ENCODE measurements at regions not wholly inside any gene's neighbourhood (a gene's known extent, or its start where the extent isn't known, plus 50 kb on each side); places are given as distances from the start of the nearest gene placed in this dataset.

DNA sequence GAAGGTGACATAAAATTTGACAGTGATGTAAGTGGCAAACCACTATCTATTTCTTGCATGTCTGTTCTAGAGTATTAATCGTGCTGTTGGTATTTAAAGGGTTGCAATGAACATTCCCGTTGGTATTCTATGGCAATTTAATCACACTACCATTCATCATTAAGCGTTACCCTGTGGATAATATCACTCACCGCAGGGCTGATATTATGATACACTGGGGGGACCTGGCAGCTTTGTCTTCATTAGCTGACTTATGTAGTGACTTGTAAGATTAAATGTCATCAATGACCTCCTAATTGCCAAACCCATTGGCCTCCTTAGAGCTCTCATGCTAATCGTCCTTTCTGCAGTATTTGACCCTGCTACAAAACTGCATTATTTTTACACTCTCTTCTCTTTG lies 624.5 kb upstream of the VSTM2A start:
- DNase-seq (ENCODE audit: low read depth, low spot score) = no peak
- H3K27ac ChIP-seq = no peak overlapping the region

DNA sequence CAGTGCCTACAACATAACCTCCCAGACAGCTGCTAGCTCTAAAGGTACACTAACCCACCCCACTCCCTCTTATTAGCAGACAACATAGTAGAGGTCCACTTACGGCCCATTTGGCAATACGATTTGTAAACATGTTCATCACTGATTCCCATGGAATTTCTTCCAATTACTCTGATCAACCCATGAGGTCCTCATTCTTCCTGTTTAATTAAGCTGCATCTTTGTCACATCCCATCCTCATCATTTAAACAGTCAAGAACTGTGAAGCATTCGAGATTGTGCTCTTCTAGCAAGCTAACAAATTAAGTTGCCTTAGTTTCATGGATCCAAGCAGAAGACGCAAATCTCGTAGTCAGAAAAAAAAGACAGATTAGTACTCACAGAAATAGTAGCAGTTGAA lies 622.2 kb upstream of the VSTM2A start:
- no peak for DNase-seq (ENCODE audit: low read depth, low spot score)
- no peak overlapping the region for H3K27ac ChIP-seq

DNA sequence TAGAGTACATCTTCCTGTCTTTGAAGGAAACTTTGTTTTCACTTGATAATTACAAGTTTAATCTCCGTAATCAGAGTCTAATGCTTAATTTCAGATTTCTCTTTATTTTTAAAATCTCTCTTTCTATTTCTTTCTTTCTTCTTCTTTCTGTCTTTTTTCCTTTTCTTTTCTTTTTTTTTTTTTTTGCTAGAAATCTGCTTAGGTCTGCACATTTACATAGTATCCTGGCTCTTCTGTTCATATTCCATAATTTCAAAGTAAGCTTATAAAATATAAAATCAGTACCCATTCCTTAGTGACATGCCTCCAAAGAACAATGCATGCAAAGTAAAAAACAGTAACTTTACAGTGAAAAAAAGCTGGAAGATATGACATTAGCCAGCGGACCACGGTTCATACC lies 601.7 kb upstream of the VSTM2A start:
- no peak for DNase-seq (ENCODE audit: low read depth, low spot score)
- no peak overlapping the region for H3K27ac ChIP-seq

DNA sequence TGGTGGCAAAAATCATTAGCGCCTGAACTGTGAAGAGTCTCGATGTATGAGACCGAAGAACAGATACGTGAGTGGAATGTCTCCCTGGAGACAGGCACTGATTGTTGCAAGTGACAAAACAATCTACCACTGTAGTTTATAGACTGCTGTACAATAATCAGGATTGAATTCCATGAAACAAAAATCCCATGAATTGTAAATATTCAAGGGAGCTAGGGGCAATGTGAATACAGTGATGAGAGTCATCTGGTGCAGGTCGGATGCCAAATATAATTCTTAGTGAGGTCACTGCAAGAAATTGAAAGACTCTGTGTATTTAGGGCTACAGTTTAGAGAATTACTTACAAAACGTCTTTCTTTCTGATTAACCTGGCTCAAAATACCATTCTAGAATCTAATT lies 594.4 kb upstream of the VSTM2A start:
- no peak for DNase-seq (ENCODE audit: low read depth, low spot score)
- no peak overlapping the region for H3K27ac ChIP-seq

DNA sequence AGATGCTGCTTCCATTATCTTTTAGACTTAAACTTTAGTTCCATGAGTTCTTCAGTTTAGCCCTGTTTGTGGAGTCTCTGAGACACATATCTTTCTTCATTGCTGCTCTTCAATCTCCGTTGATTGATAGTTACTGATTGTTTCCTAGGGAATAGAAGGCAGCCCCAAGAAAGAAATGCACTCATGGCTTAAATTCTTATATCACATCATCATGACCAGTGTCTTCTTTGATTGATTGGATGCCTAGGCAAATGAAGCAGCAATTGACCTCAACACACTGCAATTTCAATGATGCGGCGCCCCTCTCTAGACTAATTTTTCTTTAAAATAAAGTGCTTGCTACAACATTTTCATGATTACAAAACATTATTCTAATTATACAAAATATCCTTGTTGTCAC lies 576.5 kb upstream of the VSTM2A start:
- no peak overlapping the region for H3K27ac ChIP-seq
- DNase-seq (ENCODE audit: low read depth, low spot score) = no peak

DNA sequence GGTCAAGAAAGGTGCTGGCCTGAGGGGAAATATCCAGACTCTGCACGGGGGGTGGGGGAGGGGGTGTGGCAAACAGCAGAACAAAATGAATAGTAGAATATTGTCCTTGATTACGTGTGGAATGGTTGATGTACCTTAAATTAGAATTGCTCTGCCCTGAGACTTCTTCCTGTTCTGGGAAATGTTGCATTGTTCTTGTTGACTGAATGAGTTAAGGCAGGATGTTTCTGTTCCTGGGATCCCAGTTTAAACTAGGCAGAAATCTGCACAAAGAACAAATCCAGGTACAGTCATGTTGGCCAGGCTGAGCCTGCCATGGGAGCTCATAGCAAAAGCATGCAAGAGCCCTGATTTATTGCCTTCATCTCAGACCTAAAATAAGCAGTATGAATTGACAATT lies 558.7 kb upstream of the VSTM2A start:
- DNase-seq (ENCODE audit: low read depth, low spot score) = no peak
- no peak overlapping the region for H3K27ac ChIP-seq

DNA sequence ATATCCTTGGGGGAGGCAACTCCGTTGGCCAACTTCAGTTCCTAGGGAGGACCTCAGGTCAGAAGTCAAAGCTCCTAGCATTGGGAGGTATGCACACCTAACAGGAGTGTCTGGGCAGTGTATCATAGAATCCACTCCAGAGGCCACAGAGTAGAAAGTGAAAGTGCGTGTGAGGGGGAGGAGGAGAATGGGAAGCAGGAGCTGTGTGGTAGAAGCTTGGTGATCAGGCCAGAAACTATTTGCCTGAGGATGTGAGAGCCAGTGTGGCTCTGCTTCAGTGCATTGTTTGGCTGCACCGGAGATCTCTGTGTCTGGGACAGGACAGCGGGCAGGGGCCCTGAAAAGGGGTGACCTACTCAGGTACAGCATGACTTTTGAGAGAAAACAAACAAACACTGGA lies 557.4 kb upstream of the VSTM2A start:
- no peak overlapping the region for H3K27ac ChIP-seq
- DNase-seq (ENCODE audit: low read depth, low spot score) = no peak

DNA sequence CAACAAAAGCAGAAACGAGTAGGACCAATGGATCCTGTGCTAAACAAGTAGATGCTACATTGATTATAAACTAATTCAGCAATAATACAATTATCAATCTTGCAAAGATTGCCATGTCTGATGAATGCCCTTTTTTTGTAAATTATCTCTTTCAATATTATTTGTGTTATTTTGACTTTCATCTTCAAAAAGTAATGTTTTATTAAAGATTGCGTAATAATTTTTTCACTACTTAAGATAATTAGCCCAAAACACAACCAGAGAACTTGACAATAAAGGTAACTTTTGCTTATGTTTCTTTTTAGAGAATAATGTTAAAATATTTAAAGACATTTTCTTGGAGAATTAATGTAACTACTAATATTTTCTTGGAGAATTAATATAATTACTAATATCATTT lies 553.8 kb upstream of the VSTM2A start:
- no peak overlapping the region for H3K27ac ChIP-seq
- no peak for DNase-seq (ENCODE audit: low read depth, low spot score)

DNA sequence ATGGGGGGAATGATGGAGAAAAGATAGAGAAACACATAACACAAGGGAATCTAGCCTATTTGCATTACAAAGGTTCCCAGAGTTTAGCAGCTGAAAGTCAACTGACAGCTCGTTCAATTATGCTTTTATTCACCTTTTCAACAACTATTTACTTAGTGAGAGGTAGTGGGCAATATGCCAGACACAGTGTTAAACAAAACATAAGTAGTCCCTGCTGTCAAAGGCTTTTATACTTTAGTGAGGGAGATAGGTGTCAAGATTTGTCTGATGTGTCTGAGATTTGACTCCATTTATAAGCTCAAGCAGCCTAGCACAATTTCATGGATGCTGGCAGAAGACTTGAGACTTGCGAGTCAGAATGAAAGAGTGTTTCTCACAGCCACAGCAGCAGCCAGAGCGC lies 549.0 kb upstream of the VSTM2A start:
- DNase-seq (ENCODE audit: low read depth, low spot score) = no peak
- no peak overlapping the region for H3K27ac ChIP-seq

DNA sequence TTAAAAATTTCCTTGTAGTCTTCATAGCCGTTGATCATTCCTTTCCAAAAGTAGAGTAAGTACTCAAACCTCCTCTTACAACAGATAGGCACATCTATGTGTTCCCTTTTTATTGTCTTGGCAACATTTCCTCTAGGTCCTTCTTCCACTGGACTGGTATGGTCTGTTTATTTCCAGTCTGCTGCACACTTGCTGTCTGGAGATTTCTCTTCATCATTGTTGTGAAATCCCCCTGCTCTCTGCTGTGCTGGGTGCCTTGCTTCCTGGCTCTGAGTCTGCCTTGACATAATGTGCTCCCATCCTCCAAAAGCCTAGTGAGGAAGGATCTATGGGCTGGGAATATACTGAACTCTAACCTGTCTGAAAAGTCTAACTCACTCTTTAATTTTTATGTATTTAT lies 545.3 kb upstream of the VSTM2A start:
- no peak overlapping the region for H3K27ac ChIP-seq
- no peak for DNase-seq (ENCODE audit: low read depth, low spot score)

DNA sequence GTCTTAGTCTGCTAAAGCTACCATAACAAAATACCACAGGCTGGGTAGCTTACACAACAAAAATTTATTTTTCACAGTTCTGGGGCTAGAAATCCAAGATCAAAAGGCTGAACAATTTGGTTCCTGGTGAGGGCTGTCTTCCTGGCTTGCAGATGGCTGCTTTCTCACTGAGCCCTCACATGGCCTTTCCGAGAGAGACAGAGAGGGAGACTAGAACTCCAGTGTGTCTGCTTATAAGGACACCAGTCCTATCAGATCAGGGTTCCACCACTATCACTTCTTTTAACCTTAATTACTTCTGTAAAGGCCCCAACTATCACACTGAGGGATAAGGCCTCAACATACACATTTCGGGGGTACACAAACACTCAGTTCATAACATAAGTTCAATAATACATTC lies 527.4 kb upstream of the VSTM2A start:
- no peak for DNase-seq (ENCODE audit: low read depth, low spot score)

DNA sequence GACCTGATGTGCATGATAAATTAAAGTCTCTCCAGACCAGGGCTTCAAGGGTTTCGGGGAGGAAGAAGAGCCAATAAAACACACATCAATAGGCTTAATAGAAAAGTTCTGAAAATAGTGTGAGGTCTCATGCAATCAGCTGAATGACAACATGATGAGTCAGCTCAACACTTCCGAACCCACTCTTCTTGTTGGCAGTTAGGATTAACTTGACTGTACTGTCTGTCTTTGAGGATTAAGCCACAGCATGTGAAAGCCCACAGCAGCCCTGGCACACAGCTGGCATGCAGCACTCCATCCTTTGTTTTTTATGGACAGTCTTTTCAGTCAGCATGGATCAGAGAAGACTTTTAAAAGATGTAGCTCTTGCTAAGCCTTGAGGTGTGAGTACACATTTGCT lies 526.9 kb upstream of the VSTM2A start:
- H3K27ac ChIP-seq = no peak overlapping the region
- DNase-seq (ENCODE audit: low read depth, low spot score) = no peak

More for the DNA sequence above, 527.4 kb upstream of the VSTM2A start:
- H3K27ac ChIP-seq = no peak overlapping the region

DNA sequence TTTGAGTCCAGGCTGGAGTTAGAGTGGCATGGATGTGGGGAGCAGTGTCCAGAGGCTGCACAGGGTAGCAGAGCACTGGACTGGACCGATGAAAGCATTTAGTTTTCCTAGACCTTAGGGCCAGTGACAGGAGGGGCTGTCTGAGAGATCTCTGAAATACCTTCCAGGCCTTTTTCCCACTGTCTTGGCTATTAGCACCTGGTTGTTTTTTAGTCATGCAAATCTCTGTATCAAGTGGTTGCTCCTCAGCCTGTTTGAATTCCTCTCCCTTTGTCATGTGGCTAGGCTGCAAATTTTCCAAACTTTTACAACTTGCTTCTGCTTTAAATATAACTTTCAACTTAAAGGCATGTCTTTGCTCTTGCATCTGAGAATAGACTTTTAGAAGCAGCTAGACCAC lies 504.3 kb upstream of the VSTM2A start:
- no peak overlapping the region for H3K27ac ChIP-seq
- DNase-seq (ENCODE audit: low read depth, low spot score) = no peak

DNA sequence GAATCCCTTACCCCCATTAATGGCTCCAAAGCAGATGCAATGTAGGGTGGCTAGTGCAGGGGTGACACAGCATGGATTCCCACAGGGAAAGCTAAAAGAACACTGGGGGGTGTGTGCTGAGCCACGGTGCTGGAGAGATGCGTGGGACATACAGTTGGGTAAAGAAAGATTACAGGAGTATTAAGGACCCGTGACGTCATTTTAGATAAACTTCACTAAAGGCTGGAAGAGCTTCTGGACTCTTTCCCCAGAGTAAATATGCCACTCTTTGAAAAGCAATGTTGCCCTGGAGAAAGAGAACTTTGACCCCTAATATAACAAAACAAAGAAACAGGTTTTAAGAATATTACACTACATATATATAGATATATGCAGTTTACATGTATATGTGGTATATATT lies 481.5 kb upstream of the VSTM2A start:
- no peak overlapping the region for H3K27ac ChIP-seq
- DNase-seq (ENCODE audit: low read depth, low spot score) = no peak

DNA sequence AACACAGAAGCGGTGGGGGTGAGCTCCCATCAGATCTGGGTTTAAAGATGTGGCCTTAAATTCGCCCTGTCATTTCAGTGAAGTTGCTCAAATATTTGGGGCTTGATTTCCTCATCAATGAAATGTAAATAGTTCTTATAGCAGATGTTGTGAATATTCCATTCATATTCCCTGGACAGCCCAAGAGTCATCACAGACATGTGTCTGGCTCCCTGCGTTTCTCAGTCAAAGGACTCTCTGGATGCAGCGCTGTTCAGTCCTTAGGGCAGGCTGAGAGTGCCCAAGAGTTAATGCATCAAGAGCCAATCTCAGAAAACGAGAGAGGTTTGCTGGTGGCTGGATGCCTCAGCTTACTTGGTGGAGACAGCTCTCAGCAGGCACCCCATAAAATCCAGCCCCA lies 475.5 kb upstream of the VSTM2A start:
- DNase-seq (ENCODE audit: low read depth, low spot score) = no peak
- H3K27ac ChIP-seq = no peak overlapping the region

DNA sequence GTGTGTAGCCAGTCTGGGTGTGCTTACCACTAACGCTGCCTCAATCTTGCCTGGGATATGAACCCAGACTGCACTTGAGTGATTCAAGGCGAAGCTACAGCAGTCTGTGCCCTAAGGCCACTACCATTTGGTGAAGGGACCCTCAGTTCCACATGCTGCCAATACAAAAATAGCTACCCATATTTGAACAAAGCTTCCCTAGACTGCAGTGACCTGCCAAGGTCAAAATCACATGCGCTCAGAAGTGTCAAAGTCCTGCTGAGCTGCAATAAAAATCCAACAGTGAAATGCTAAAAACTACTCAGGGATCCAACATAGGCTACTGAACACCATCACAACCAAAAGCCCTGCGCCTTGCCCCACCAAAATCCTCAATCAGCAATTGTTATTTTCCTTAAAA lies 472.3 kb upstream of the VSTM2A start:
- DNase-seq (ENCODE audit: low read depth, low spot score) = no peak

DNA sequence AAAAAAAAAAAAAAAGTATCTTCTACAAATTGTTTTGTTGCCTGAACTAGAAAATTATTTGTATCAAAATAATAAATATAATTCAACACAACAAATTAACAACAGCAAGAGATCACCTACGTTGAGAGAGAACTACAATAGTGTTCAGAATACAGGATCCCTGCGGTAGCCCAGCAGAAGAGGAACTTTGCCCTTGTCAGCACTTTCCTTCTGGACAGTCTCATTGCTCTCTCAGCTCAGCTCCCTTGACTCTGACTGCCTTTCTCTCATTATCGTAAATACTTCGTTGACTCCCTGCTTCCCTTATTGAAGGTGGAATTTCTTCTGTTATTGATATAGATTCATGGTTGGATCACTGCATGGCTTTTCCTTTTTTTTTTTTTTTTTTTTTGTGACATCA lies 469.5 kb upstream of the VSTM2A start:
- H3K27ac ChIP-seq = no peak overlapping the region
- DNase-seq (ENCODE audit: low read depth, low spot score) = no peak

More for the DNA sequence above, 472.3 kb upstream of the VSTM2A start:
- no peak overlapping the region for H3K27ac ChIP-seq

DNA sequence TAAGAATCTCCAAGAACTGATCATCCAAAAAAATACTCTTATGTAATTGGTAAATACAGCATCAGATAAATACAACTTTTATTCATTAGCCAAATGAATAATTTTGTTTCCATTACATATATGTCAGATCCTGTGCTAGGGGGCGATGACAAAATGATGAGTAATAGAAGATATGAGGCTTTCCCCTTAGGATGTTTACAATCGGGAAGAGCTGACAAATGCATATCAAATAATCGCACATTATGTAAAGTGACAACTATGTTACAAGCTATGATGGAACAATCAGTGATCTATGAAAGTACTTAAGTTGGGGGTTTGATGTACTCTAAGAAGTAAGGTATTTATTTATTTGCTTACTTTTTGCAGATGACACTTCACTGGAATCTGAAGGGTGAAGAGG lies 465.6 kb upstream of the VSTM2A start:
- no peak for DNase-seq (ENCODE audit: low read depth, low spot score)
- no peak overlapping the region for H3K27ac ChIP-seq

DNA sequence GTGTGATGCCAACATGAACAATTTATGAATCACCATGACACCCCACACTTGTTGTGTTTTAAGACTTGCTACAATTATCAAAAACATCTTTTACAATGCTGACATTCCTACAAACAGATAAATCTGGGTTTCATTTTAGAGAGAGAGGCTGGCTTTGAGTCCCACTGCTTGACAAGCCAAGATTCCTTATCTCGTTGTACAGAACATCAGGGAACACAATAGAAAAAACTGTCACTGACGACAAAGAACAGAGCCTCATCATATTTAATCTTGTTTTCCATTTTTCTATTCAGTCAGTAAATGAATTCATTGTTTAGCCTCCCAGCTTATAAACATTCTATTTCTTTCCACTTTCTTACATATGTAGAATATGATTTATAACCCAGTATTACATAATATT lies 461.6 kb upstream of the VSTM2A start:
- DNase-seq (ENCODE audit: low read depth, low spot score) = no peak
- no peak overlapping the region for H3K27ac ChIP-seq

DNA sequence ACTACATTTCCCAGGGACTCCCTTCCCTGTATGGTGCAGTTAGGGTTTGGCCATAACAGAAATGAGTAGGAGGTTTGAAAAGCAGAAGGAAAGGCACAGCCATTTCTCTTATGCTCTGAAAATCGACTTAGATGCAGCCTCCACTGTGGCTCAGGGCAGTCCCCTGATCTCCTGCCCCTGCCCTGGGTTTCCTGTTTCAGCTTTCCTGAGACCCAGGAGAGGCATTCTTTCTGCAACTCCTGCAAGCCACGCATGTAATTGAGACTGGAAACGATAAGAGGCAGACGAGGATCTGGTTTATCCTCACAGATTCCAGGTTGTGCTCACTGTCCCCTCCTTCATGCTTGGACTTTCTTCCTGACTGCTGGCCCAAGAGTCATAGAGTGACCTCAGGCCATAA lies 461.2 kb upstream of the VSTM2A start:
- no peak overlapping the region for H3K27ac ChIP-seq
- DNase-seq (ENCODE audit: low read depth, low spot score) = no peak

DNA sequence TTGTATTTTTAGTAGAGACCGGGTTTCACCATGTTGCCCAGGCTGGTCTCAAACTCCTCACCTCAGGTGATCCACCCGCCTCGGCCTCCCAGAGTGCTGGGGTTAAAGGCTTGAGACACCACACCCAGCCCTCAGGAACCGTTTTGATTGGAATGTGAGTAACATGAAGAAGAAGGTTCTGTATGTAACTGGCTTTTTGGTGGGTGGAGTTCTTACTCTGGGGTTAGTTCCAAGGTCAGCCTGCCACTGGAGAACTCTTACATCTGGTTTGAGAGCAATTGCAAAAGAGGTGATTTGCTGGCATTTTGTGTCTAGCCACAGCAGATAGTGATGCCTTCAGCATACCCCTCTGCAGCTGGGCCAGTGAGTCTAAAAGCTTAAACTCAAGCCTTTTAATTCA lies 457.8 kb upstream of the VSTM2A start:
- no peak overlapping the region for H3K27ac ChIP-seq
- DNase-seq (ENCODE audit: low read depth, low spot score) = no peak

DNA sequence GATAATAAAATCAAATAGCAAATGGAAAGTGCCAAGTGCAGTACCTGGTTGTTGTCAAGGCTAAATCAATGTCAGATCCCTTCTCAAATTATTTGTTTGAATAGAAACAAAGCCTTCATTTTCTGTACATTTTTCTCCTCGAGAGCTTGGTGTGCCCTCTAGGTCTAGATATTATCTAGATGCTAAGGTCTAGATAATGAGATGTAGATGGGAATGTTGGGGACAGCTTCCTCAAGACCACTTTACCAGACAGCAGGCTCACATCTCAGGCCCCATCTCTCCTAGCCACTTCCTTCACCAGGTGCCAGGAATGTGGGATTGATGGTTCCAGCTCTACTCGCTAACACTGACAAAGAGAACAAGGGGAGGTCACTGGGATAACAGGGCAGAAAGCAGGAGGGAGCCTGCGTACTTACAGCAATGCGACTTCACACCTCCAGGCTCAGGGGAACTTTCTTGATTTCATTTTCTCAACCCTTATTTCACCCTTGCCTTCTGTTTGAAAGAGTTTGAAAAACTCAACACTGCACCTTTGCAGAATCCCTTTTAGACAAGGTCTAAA lies 451.4 kb upstream of the VSTM2A start:
- H3K27ac ChIP-seq = no peak overlapping the region
- DNase-seq (ENCODE audit: low read depth, low spot score) = no peak

DNA sequence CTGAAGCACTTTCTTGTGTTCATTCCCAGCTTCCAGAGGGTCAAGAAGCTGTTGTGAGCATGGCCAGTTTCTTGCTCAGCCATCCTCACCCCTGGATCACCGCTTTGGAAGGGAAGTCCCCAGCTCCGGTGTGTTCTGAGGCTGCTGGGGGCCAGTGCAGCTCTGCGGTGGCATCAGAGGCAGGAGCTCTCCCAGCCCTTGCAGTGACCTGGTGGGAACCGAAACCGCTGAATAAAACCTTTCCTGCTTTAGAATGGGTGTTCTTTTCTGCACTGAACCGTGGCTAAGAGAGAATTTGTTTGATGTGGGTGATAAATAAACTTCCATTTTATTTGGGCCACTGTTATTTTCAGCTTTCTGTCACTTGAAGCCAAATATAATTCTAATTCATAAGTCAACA lies 450.9 kb upstream of the VSTM2A start:
- H3K27ac ChIP-seq = no peak overlapping the region
- DNase-seq (ENCODE audit: low read depth, low spot score) = no peak
